LNCaP clone FGC (cell line): ENCODE measurements at regions not wholly inside any gene's neighbourhood (a gene's known extent, or its start where the extent isn't known, plus 50 kb on each side); places are given as distances from the start of the nearest gene placed in this dataset.

Experiments used
- DNase-seq: peaks from one replicate; pipeline ENCODE4 v3.0.0-alpha.2; 2011; ENCODE audit warnings: low read depth
- H3K4me3 ChIP-seq: 2 replicates; pipeline ENCODE4 v1.5.1; 2011; ENCODE audit warnings: mild to moderate bottlenecking, low read depth, low read length, control low read depth
- TF ChIP-seq, protein P1 (sequence below): IDR thresholded peaks from 2 replicates; pipeline ENCODE4 v1.5.1; 2012; ENCODE audit warnings: mild to moderate bottlenecking; ENCODE audit not compliant: control insufficient read depth, insufficient read depth; ENCODE audit errors: extremely low read depth

GRCh38 chr2:38159597-38159996 lies 83.6 kb upstream of the CYP1B1 start:
- TF ChIP-seq, protein P1, sequence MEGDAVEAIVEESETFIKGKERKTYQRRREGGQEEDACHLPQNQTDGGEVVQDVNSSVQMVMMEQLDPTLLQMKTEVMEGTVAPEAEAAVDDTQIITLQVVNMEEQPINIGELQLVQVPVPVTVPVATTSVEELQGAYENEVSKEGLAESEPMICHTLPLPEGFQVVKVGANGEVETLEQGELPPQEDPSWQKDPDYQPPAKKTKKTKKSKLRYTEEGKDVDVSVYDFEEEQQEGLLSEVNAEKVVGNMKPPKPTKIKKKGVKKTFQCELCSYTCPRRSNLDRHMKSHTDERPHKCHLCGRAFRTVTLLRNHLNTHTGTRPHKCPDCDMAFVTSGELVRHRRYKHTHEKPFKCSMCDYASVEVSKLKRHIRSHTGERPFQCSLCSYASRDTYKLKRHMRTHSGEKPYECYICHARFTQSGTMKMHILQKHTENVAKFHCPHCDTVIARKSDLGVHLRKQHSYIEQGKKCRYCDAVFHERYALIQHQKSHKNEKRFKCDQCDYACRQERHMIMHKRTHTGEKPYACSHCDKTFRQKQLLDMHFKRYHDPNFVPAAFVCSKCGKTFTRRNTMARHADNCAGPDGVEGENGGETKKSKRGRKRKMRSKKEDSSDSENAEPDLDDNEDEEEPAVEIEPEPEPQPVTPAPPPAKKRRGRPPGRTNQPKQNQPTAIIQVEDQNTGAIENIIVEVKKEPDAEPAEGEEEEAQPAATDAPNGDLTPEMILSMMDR = no peak
- peak; percentile 89 for DNase-seq
- H3K4me3 ChIP-seq = no peak overlapping the region

GRCh38 chr2:38159191-38159590 lies 83.2 kb upstream of the CYP1B1 start:
- TF ChIP-seq, protein P1 = no peak
- DNase-seq = peak; percentile 86
- no peak overlapping the region for H3K4me3 ChIP-seq

DNA sequence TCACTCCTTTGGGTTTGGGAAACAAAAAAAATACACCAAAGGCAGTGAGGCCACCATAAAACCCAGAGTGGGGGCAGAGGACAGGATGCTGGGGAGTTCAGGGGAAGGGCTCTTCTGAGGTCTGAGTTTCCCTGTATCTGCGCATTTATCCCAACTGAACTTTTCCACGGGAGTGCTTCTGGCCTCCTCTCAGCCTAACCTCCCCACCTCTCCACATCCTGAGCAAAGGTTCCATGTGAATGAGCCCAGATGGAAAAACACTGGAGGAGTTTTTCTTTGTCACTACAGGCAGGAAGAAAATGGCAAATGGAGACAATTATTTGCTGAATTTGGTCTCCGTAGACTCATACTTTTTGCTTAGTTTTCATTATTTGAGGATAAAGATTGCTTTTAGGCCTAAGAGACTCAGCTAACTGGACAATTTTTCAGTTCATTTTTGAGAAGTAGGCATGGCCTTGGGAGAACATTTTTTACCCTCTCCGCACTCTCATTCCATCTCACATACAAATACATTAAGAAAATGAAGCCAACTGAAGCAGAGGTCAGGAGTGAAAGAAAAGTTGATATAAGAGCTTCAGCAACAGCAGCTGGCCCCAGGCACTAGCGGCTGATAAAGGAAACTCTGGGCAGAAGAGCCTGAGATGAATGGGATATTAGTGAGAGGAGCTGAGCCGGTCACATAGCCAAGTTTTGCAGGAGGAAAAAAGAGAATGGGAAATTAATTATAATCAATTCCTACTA lies 82.6 kb upstream of the CYP1B1 start:
- DNase-seq = no peak
- TF ChIP-seq, protein P1 = no peak
- no peak overlapping the region for H3K4me3 ChIP-seq

GRCh38 chr2:38156436-38156835 lies 80.5 kb upstream of the CYP1B1 start:
- TF ChIP-seq, protein P1 = no peak
- DNase-seq = peak; percentile 84
- H3K4me3 ChIP-seq = no peak overlapping the region

DNA sequence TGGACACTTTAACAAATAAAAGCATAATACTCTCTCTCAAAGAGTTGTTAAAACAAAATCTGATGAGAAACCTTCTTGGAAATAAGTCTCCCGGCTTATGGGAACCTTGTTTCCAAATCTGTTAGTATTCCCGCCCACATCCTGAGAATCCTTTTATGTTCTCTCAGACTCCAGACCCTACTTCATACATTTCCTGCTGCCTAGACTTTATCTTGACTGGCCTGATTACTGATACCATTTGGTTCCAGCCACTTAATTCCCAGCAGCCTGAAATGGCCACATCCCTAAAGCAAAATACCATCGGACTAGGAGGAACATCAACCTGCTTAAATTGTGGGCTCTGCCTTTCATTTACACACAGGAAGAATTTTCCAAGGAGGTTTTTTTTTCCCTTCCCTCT lies 79.1 kb upstream of the CYP1B1 start:
- DNase-seq = no peak
- TF ChIP-seq, protein P1 = no peak
- no peak overlapping the region for H3K4me3 ChIP-seq

DNA sequence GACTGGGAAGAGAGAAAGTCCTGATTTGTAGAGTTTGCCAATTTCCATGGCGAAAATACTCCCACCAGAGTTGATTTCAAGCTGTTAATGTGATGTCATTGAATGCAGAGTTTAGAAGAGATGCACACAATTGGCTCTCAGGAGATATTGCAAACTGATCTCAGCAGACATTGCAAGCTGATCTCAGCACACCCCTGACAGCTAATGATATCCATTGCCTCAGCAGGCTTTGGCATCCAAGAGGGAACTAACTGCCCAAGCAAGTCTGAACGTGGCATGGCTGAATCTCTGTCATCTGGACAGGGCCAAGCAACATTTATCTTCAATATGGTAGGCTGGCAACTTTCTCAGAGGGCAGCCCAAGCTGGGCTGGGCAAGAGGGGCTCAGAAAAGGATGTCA lies 78.4 kb upstream of the CYP1B1 start:
- no peak for DNase-seq
- H3K4me3 ChIP-seq = no peak overlapping the region

More for the DNA sequence above, 78.4 kb upstream of the CYP1B1 start:
- TF ChIP-seq, protein P1 = no peak
